ENCODE measurements at regions not wholly inside any gene's neighbourhood (a gene's known extent, or its start where the extent isn't known, plus 50 kb on each side); places are given as distances from the start of the nearest gene placed in this dataset.

- 36 to 46% methylated on average over 2 of the region's 2 CpGs for WGBS, 2 donors
- TF ChIP-seq, protein P1, sequence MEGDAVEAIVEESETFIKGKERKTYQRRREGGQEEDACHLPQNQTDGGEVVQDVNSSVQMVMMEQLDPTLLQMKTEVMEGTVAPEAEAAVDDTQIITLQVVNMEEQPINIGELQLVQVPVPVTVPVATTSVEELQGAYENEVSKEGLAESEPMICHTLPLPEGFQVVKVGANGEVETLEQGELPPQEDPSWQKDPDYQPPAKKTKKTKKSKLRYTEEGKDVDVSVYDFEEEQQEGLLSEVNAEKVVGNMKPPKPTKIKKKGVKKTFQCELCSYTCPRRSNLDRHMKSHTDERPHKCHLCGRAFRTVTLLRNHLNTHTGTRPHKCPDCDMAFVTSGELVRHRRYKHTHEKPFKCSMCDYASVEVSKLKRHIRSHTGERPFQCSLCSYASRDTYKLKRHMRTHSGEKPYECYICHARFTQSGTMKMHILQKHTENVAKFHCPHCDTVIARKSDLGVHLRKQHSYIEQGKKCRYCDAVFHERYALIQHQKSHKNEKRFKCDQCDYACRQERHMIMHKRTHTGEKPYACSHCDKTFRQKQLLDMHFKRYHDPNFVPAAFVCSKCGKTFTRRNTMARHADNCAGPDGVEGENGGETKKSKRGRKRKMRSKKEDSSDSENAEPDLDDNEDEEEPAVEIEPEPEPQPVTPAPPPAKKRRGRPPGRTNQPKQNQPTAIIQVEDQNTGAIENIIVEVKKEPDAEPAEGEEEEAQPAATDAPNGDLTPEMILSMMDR (IDR thresholded peaks at IDR 0.05), result no peak
- TF ChIP-seq POLR2A (IDR thresholded peaks at IDR 0.05), result no peak
- no peak for DNase-seq
- intact Hi-C loops (cut with DNase I), result no loop called here
- Histone ChIP-seq H3K27me3 (no peaks in the 10 kb centered on the region), H3K4me3 (no peak overlapping the region), H3K9me3 (no peaks in the 10 kb centered on the region), H3K4me1 (peaks cover 4% of the 10 kb centered on the region), H3K36me3 (replicated peaks in 1 of 2; ENCODE audit: insufficient read depth in 1 of 2, low read depth in 2 of 2) (no peaks in the 10 kb centered on the region), H3K27ac (peak overlapping the region in 1 of 4 donors; percentile 4)
- ATAC-seq, result no peak
These were observed 838.0 kb downstream of the DHX35 start for GRCh38 chr20:39800111-39800510.

DNA sequence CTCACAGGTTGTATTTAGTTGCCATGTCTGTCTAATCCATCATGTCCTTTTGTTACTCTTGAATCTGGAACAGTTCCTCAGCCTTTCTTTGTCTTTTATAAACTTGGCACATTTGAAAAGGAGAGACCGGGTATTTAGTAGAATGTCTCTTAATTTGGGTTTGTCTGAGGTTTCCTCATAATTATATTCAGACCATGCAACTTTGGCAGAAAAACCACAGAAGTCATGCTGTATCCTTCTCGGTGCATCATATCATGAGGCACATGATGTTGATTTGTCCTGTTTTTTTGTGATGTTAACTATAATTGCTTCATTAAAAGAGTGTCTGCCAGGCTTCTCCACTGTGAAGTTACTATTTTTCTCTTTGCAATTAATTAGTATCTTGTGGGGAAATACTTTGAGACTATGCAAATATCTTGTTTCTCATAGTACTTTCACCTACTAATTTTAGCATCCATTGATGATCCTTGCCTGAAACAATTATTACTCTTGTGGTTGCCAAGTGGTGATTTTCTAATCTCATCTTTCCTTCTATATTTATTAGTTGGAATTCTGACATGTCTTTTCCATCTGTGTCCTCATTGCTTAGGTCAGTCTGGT, 837.3 kb downstream of the DHX35 start:
- H3K27ac ChIP-seq, result no peak overlapping the region
- no peaks in the 10 kb centered on the region for H3K9me3 ChIP-seq
- no peak for DNase-seq
- H3K4me3 ChIP-seq, result no peak overlapping the region
- no peaks in the 10 kb centered on the region for H3K36me3 ChIP-seq (replicated peaks in 1 of 2; ENCODE audit: insufficient read depth in 1 of 2, low read depth in 2 of 2)
- 69 to 92% methylated on average over 2 of the region's 2 CpGs for WGBS, 2 donors
- H3K27me3 ChIP-seq, result no peaks in the 10 kb centered on the region
- TF ChIP-seq, protein P1 (IDR thresholded peaks at IDR 0.05), result no peak
- TF ChIP-seq POLR2A (IDR thresholded peaks at IDR 0.05), result no peak
- ATAC-seq, result no peak
- peaks cover 4% of the 10 kb centered on the region for H3K4me1 ChIP-seq
- intact Hi-C loops (cut with DNase I), result no loop called here

DNA sequence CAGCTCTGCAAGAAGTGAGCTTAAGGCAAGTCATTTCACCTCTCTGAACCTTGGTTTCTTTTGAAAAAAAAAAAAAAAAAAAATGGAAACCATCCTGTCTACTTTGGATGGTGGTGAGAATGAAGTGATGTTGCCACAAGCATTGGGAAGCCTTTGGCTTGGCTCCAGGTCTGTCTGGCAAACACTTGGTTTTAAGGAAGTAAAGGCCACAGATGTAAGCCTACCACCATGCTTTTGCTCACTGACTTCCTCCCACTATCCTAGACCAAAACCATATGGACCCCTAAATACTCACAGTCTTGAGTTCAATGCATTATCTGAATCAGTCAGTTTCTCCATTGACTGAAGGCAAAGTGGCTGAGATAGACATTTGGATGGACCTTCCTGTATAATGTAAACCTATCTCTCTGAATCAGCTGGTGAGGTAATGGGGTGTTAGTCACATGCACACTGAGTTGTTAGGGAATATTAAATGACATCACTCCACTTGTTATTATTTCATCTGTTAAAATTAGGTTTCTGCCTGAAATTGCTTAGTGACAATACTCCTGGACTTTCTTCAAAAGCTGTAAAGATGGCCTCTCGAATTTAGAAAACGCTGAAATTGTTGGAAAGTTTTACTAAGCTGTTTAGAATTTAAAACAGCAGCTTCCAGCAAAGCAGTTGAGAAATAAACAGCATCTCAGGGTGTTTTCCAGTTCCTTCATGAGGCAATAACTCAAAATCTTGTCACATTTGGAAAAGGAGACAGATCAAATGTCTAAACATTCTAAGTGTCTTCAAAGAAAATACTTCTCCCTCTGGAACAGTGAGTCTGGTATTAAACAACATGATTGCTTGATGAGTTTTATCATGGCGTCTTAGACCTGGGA, 833.5 kb downstream of the DHX35 start:
- WGBS, 2 donors, result 52 to 53% methylated on average over 3 of the region's 3 CpGs
- ATAC-seq, result no peak

GRCh38 chr20:39792334-39792733, 830.2 kb downstream of the DHX35 start:
- Histone ChIP-seq H3K4me1 (no peaks in the 10 kb centered on the region), H3K36me3 (replicated peaks in 1 of 2; ENCODE audit: insufficient read depth in 1 of 2, low read depth in 2 of 2) (no peaks in the 10 kb centered on the region), H3K27me3 (no peaks in the 10 kb centered on the region), H3K27ac (no peak overlapping the region), H3K9me3 (no peaks in the 10 kb centered on the region), H3K4me3 (no peak overlapping the region)
- intact Hi-C loops (cut with DNase I), result no loop called here
- TF ChIP-seq, protein P1 (IDR thresholded peaks at IDR 0.05), result no peak
- no peak for TF ChIP-seq POLR2A (IDR thresholded peaks at IDR 0.05)
- DNase-seq (no peak), ATAC-seq (no peak)

More for the DNA sequence above, 833.5 kb downstream of the DHX35 start:
- no peak for TF ChIP-seq POLR2A (IDR thresholded peaks at IDR 0.05)
- TF ChIP-seq, protein P1 (IDR thresholded peaks at IDR 0.05), result no peak
- H3K27ac ChIP-seq, result no peak overlapping the region
- no peaks in the 10 kb centered on the region for H3K27me3 ChIP-seq
- H3K4me3 ChIP-seq, result no peak overlapping the region
- H3K36me3 ChIP-seq (replicated peaks in 1 of 2; ENCODE audit: insufficient read depth in 1 of 2, low read depth in 2 of 2), result no peaks in the 10 kb centered on the region
- no peaks in the 10 kb centered on the region for H3K9me3 ChIP-seq
- intact Hi-C loops (cut with DNase I), result no loop called here
- DNase-seq, result peak in 2 of 4 donors; percentile 14 to 17
- H3K4me1 ChIP-seq, result peaks cover 2% of the 10 kb centered on the region

All from body of pancreas (tissue), 4 donors.